ENCODE measurements at regions not wholly inside any gene's neighbourhood (a gene's known extent, or its start where the extent isn't known, plus 50 kb on each side); places are given as distances from the start of the nearest gene placed in this dataset.

DNA sequence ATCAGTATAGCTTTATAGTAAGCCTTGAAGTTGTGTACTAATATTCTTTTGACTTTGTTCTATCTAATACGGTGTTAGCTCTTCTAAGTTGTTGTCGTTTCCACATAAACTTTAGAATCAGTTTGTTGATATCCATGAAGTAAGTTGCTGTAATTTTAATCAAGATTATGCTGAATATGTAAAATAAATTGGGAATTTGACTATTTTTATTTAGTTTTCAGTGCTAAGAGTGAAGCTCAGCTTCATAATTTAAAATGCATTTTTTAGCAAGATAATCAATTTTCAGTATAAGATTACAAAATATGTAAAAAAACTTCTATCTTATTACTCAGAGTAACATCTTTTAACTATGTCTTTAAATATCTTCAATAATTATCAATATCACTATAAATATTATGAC is 1374.8 kb downstream of the PCDH7 start:
- CTCF ChIA-PET (ENCODE audit: unreplicated experiment), result no interaction called here
- H3K4me1 ChIP-seq (ENCODE audit: insufficient read depth, low read length, poor library complexity, severe bottlenecking), result no peaks in the 10 kb centered on the region
- DNase-seq (ENCODE audit: low spot score), result no peak
- H3K79me2 ChIP-seq (ENCODE audit: insufficient read depth, low read depth, low read length), result no peaks in the 10 kb centered on the region
- H3K4me2 ChIP-seq (ENCODE audit: low read length), result no peak overlapping the region
- BruUV-seq (replicated peaks), result no TSS peak
- intact Hi-C loops (cut with micrococcal nuclease; ENCODE audit: unreplicated experiment), result no loop called here
- no peaks in the 10 kb centered on the region for H4K20me1 ChIP-seq (ENCODE audit: insufficient read depth, low read length)
- H3K9me2 ChIP-seq (ENCODE audit: insufficient read depth, low read length), result no peaks in the 10 kb centered on the region
- no peak overlapping the region for H3K4me3 ChIP-seq (ENCODE audit: low read depth, low read length, poor library complexity, severe bottlenecking)
- H3K36me3 ChIP-seq (ENCODE audit: insufficient read depth, low read length), result no peaks in the 10 kb centered on the region
- TF ChIP-seq, protein P1, sequence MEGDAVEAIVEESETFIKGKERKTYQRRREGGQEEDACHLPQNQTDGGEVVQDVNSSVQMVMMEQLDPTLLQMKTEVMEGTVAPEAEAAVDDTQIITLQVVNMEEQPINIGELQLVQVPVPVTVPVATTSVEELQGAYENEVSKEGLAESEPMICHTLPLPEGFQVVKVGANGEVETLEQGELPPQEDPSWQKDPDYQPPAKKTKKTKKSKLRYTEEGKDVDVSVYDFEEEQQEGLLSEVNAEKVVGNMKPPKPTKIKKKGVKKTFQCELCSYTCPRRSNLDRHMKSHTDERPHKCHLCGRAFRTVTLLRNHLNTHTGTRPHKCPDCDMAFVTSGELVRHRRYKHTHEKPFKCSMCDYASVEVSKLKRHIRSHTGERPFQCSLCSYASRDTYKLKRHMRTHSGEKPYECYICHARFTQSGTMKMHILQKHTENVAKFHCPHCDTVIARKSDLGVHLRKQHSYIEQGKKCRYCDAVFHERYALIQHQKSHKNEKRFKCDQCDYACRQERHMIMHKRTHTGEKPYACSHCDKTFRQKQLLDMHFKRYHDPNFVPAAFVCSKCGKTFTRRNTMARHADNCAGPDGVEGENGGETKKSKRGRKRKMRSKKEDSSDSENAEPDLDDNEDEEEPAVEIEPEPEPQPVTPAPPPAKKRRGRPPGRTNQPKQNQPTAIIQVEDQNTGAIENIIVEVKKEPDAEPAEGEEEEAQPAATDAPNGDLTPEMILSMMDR (conservative IDR thresholded peaks at IDR 0.05; ENCODE audit: low read length), result no peak
- no peak for TF ChIP-seq EZH2phosphoT487 (IDR thresholded peaks at IDR 0.05; ENCODE audit: borderline replicate concordance, low read depth, low read length)
- H2AFZ ChIP-seq (ENCODE audit: low read length), result no peak overlapping the region
- POLR2A ChIA-PET, result interaction anchor here (1.0 kb wide), 1 partner anchor 27 kb away, joined by 9 read pairs; no protein-coding TSS in a partner anchor
- no peaks in the 10 kb centered on the region for H3K9me3 ChIP-seq (ENCODE audit: low read length)
- no peak overlapping the region for H3K27ac ChIP-seq (ENCODE audit: low read depth, low read length, poor library complexity, severe bottlenecking)

- Histone ChIP-seq H4K20me1 (ENCODE audit: insufficient read depth, low read length) (no peaks in the 10 kb centered on the region), H3K4me2 (ENCODE audit: low read length) (no peak overlapping the region), H3K79me2 (ENCODE audit: insufficient read depth, low read depth, low read length) (no peaks in the 10 kb centered on the region), H3K9me3 (ENCODE audit: low read length) (no peaks in the 10 kb centered on the region), H3K27ac (ENCODE audit: low read depth, low read length, poor library complexity, severe bottlenecking) (no peak overlapping the region), H2AFZ (ENCODE audit: low read length) (no peak overlapping the region), H3K36me3 (ENCODE audit: insufficient read depth, low read length) (no peaks in the 10 kb centered on the region), H3K9me2 (ENCODE audit: insufficient read depth, low read length) (no peaks in the 10 kb centered on the region), H3K4me3 (ENCODE audit: low read depth, low read length, poor library complexity, severe bottlenecking) (no peak overlapping the region), H3K4me1 (ENCODE audit: insufficient read depth, low read length, poor library complexity, severe bottlenecking) (no peaks in the 10 kb centered on the region)
- DNase-seq (ENCODE audit: low spot score), result no peak
- intact Hi-C loops (cut with micrococcal nuclease; ENCODE audit: unreplicated experiment), result no loop called here
- CTCF ChIA-PET (ENCODE audit: unreplicated experiment), result no interaction called here
- POLR2A ChIA-PET, result no interaction called here
- TF ChIP-seq, protein P1 (conservative IDR thresholded peaks at IDR 0.05; ENCODE audit: low read length), result no peak
- no peak for TF ChIP-seq EZH2phosphoT487 (IDR thresholded peaks at IDR 0.05; ENCODE audit: borderline replicate concordance, low read depth, low read length)
- BruUV-seq (replicated peaks), result no TSS peak
Observed at GRCh38 chr4:32102896-32103295, 1382.7 kb downstream of the PCDH7 start.

- Histone ChIP-seq H3K27ac (ENCODE audit: low read depth, low read length, poor library complexity, severe bottlenecking) (no peak overlapping the region), H3K9me3 (ENCODE audit: low read length) (no peaks in the 10 kb centered on the region), H3K9me2 (ENCODE audit: insufficient read depth, low read length) (no peaks in the 10 kb centered on the region), H2AFZ (ENCODE audit: low read length) (no peak overlapping the region), H3K4me3 (ENCODE audit: low read depth, low read length, poor library complexity, severe bottlenecking) (no peak overlapping the region), H3K36me3 (ENCODE audit: insufficient read depth, low read length) (no peaks in the 10 kb centered on the region), H3K4me2 (ENCODE audit: low read length) (no peak overlapping the region), H4K20me1 (ENCODE audit: insufficient read depth, low read length) (no peaks in the 10 kb centered on the region), H3K79me2 (ENCODE audit: insufficient read depth, low read depth, low read length) (no peaks in the 10 kb centered on the region), H3K4me1 (ENCODE audit: insufficient read depth, low read length, poor library complexity, severe bottlenecking) (no peaks in the 10 kb centered on the region)
- ChIA-PET POLR2A (interaction anchor here (0.6 to 0.7 kb wide), 2 partner anchors 22 to 45 kb away, joined by 3 read pairs; no protein-coding TSS in a partner anchor), CTCF (ENCODE audit: unreplicated experiment) (no interaction called here)
- BruUV-seq (replicated peaks), result no TSS peak
- TF ChIP-seq, protein P1 (conservative IDR thresholded peaks at IDR 0.05; ENCODE audit: low read length), result no peak
- TF ChIP-seq EZH2phosphoT487 (IDR thresholded peaks at IDR 0.05; ENCODE audit: borderline replicate concordance, low read depth, low read length), result no peak
- intact Hi-C loops (cut with micrococcal nuclease; ENCODE audit: unreplicated experiment), result no loop called here
- DNase-seq (ENCODE audit: low spot score), result no peak
Observed at GRCh38 chr4:32106767-32107166, 1386.6 kb downstream of the PCDH7 start.
